ENCODE measurements at regions not wholly inside any gene's neighbourhood (a gene's known extent, or its start where the extent isn't known, plus 50 kb on each side); places are given as distances from the start of the nearest gene placed in this dataset.
"Not testable (repeated sequence)": the region's sequence is repeated elsewhere in the genome, so short reads cannot be mapped to it uniquely, and the experiment has no call there.

DNA sequence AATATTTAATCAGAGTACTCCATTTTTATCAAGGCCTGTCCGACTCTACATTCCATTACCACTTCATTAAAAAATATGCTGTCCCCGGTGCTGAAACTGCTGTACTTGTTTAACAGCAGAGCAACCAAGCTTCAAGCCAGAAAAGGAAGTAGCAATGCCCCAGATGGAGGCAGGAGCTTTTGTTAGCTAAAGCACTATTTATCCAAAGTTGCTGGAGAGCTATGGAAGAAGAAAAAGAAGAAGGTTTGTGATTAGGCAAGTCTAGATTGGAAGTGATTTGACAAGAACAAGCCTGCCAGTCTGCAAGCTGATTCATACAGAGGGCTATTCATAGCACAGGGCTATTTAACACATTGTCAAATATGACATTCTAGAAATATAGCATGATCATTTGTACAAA lies 160.9 kb upstream of the SPTLC3 start:
- DNase-seq (ENCODE audit: extremely low read depth, low read depth): no peak

DNA sequence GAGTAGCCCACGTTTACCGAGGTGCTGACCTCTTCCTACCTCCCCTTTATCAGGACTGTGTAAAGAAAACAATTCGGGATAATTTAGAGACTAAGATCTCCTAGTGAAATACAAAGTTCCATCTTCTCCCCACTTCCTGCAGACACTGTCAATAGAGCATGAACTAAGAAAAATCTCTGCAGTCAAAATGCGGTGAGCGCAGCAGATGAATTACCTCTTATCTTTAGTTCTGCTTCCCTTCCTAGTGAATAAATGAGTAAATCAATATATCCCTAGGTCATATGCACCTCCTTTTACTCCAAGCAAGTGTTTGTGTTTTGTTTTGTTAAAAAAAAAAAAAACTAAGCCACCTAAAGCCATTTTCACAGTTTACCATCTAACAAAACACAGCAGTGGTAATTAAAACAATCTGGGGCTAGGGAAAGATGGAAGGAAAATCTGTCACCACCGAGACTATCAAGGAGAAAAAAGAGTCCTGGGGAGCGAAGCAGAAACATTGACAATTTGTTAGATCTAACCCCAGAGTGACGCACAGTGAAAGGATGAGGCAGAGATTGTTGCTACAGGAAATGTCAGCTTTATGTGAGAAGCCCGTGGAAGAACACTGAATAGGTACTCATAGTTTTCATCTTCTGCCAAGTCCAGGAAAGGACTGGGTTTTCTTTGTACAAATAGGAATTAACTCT lies 159.4 kb upstream of the SPTLC3 start:
- no peak for DNase-seq (ENCODE audit: extremely low read depth, low read depth)

DNA sequence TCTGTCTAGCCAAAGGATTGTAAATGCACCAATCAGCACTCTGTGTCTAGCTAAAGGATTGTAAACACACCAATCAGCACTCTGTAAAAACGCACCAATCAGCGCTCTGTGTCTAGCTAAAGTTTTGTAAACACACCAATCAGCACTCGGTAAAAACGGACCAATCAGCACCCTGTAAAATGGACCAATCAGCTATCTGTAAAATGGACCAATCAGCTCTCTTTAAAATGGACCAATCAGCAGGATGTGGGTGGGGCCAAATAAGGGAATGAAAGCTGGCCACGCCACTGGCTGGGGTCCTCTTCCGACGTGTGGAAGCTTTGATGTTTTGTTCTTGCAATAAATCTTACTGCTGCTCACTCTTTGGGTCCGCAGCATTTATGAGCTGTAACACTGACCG lies 151.1 kb upstream of the SPTLC3 start:
- not testable (repeated sequence) for DNase-seq (ENCODE audit: extremely low read depth, low read depth)

DNA sequence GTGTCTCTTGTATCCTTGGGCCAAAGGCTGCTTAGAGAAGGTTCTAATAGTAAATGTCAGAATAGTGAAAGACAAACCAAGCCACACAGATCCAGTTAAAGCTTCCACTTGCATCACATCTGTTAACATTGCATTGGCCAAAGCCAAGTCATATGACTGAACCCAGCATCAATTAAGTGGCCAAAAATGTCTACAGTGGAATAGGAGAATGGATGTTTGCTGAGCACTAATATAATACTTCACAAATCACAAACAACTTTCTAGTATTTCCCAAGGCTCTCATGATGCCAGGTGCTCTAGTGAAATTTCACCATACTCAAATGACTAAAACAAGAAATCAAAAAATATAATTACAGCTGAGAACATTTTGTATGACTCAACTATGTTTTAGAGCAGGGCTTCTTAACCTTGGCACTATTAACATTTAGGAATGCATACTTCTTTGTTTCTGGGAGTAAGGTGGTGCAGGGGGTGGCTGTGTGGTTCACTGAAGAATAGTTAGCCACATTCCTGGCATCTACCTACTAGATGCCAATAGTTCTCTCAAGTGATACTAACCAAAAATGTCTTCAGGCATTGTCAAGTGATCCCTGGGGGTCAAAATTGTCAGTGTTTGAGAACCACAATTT lies 148.0 kb upstream of the SPTLC3 start:
- DNase-seq (ENCODE audit: extremely low read depth, low read depth): no peak

DNA sequence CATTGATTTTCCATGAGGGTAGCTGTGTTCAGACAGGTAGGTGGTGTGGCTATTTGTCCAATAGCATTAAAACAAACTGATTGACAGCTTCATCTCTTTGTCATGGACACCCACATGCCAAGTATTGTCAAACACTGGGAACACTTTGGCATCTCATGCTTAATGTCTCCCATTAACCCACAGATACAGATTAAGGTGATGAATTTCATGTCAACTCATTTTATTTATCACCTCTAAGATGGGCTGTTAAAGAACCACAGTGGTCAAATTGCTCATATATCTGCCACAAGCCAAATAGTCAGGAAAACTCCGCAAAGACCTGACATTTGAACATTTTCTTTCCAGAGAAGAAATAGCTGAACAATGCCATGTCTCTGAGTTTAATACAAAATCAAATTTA lies 139.1 kb upstream of the SPTLC3 start:
- DNase-seq (ENCODE audit: extremely low read depth, low read depth): no peak

DNA sequence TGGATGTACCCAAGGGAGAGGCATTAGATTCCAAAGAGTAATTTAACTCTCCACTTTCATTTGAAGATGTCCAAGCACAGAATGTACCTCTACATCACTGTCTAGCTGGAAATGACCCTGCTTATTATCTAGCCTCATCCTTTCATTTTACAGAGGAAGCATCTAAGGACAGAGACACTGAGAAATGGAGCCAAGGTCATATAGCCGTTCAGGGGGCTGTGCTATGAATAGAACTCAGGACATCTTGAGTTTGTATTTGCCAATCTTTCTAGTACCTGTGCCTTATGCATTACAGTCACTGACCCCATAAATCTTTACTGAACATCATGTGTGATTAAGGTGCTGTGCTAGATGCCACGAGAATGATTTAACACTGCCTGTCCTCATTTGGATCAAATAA lies 138.2 kb upstream of the SPTLC3 start:
- DNase-seq (ENCODE audit: extremely low read depth, low read depth): no peak

DNA sequence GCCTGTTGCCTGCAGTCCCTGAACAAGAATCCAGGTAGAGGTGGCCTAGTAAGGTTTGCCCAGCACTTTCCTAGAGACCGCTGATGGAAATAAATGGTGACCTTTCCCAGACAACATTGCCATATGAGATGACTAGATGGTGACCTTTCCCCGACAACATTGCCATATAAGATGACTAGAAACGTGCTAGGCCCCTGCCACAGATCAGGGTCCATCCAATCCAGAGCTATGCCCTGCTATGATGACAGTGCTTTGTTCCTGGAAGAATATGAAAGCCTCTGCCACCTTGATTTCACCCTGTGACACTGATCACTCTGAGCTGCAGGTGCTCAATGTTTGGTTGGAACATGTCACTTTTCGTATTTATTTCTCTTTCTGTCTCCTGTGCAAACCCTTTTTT lies 133.8 kb upstream of the SPTLC3 start:
- no peak for DNase-seq (ENCODE audit: extremely low read depth, low read depth)

DNA sequence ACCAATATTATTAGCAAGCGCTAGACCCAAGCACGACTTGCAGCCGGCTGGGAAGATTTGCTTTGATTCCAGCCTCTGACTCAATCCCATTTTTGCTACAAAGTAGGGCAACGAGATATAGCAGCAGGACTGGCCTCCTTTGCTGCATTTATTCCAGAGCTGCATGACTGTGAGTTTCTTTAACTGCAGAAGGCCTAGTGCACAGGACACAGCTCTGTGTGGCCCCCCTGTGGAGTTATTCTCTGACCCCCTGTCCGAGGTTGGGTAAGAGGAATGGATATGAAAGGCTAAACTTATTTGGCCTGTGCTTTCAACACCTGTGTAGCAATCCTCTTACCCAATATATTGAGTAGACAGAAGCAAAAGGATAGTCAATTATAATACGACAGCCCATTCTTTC lies 133.3 kb upstream of the SPTLC3 start:
- no peak for DNase-seq (ENCODE audit: extremely low read depth, low read depth)

DNA sequence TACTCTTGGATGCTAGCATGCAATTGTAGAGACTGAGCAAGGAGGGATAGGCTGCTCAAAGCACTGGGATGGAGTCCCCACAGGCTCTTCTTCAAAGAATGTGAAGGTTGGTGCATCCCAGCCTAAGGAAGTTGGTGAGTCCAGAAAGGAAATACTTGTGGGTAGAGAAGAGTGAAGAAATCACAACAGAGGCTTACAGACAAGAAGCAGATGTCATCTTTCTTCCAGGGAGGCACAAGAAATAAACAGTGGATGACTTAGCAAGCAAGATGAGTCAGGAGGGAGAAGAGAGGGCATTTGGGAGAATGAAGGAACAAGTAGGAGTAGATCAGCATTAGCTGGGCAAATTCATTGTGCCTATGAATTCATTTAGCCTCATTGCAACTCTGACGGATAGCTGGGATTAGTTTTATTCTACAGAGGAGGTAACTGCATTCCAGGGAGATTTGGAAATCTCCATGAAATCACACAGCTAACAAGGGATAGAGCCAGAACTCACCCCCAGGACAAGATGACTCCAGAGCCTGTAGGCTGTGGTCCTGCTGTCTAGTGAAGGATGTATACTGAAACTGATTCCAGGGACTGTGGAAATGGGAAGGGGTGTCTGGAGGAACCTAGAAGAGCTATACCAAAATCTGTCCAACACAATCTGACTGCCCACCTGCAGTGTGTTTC lies 125.8 kb upstream of the SPTLC3 start:
- no peak for DNase-seq (ENCODE audit: extremely low read depth, low read depth)

DNA sequence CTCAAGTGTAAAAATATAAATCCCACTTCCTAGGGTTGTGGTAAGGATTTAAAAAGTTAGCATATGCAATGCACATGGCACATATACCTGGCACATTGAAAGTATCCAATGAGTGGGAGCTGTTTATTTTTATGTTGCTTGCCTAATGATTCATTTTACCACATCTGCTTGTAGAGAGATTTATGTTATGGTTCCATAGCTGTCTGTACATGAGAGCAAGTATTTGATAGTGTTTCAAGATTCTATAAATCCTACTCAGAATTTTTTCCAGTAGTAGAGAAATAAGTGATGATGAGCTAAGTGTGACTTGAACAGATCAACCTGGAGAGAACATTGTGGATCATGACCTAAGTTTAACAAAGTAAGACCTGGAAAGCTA lies 125.3 kb upstream of the SPTLC3 start:
- DNase-seq (ENCODE audit: extremely low read depth, low read depth): no peak

DNA sequence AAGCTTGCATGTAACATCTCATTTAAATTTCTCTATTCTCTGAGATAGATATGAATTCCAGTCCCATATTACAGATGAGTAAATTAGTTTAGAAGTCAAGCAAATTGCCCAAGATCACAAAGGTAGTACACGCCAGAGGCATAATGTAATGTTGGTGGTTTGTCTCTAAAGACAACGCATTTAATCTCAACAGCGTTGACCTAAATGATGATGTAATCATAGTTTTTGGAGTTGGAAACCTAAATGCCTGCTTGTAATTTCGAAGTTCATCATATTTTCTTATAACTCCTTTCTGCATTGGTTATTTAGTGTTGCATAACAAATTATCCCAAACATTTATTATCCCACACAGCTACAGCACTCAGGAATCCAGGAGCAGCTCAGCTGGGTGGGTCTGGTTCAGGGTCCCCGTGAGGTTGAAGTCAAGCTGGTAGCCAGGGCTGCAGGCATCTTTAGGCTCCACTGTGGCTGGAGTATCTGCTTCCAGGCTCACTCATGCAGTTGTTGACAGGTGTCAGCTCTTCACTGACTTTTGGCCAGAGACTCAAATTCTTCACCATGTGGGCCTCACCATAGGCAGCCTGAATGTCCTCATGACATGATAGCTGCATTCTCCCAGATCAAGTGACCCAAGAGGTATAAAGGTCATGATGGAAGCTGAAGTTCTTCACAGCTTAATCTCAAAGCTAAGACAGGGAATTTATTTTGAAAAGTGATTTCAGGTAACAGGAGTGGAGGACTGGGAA lies 122.0 kb upstream of the SPTLC3 start:
- DNase-seq (ENCODE audit: extremely low read depth, low read depth): no peak

DNA sequence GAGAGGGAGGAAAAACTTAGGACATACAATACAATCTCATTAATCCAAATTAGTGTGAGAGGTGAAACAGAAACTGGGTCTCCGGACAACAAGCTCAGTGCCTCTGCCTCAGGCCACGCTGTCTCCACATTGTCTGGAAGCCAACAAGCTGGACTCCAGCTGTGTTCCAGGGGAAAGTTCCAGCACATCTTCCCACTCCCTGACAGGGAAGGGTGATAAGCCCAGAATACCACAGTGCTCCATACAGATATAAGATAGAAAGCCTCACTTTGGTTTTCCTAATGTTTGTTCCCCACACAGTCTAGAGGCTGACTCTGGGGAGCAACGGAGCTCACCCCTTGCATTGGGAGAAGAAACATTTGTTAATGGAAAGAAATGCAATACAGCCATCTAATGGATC lies 117.1 kb upstream of the SPTLC3 start:
- no peak for DNase-seq (ENCODE audit: extremely low read depth, low read depth)

DNA sequence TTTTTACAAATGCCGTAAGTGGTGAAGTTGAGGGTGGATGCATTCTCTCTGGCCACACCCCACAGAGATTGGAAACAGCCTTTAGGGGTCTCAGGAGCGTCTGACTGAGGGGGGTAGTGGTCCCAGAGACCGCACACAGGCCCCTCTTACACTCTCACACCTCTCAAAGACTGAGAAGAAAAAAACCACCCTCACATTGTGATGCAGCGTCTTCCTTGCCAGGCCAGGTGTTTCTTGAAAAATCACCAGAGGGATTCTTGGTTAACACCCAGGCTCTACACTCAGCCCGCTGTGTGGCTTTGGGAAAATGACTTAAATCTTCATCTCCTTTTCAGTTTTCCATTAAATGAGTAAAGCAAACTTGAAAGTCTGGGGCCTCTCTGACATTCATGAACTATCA lies 115.8 kb upstream of the SPTLC3 start:
- DNase-seq (ENCODE audit: extremely low read depth, low read depth): no peak

DNA sequence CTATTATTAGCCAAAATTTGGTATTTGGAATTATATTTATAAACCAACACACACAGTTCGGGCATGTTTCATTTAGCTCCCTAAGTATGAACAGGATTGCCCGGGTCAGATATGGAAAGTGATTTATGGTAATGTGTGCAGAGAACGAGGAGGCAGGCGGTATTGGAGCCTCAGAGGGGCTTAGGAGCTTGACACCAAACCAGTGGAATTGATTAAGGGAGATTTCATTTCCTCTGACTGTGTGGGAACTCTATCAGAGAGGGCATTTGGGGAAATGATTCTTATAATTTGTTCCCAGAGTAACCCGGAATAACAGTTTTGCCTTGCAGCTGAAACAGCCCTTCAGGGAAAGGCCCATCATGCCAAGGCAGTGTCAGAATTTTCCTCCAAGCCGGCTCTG lies 115.1 kb upstream of the SPTLC3 start:
- no peak for DNase-seq (ENCODE audit: extremely low read depth, low read depth)

DNA sequence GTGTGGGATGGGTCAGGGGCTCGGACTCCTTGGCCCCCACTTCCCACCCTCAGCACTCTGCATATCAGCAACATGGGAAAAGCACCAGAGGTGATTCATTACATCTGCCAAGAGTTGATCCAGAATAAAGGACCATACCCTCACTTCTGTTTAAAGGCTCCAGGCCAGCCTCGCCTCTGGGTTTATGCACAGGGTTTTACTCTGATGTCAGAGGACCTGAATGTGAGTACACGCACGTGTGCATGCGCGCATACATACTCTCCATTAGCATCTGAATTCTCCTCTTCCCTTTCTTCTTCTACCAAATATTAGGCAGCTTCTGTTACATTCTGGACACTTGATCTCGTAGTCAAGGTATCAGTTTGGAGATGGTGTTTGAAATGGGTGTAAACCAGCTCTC lies 114.7 kb upstream of the SPTLC3 start:
- DNase-seq (ENCODE audit: extremely low read depth, low read depth): no peak

DNA sequence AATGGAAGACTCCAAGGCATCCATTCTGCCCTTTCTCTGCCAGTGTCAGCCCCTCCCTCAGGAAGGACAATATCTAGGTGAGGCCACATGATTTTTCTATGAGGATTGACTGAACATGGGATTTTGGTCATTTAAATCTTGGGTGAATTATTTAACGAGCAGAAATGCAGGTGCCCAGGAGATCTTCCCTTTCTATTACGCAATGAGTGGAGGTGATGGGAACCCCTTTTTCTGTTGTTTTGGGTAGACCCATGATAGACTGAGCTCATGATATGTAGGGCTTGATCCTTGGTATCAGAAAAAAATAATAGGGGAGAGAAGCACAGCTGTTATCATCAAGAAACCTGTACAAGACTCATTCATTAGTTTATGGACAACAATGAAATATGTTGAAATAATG lies 112.6 kb upstream of the SPTLC3 start:
- no peak for DNase-seq (ENCODE audit: extremely low read depth, low read depth)

DNA sequence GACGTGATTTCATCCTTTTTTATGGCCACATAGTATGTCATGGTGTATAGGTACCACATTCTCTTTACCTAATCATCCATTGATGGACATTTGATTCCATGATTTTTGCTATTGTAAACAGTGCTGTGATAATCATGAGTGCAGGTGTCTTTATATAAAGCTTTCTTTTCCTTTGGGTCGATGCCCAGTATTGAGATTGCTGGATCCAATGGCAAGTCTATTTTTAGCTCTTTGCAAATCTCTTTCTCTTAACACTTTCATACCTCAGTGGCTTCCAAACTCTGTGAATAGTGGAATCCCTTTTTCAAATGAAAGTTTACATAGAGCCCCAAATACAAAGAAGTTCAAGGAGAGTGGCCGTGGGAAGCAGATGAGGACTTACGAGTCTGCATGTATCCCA lies 105.8 kb upstream of the SPTLC3 start:
- DNase-seq (ENCODE audit: extremely low read depth, low read depth): no peak

DNA sequence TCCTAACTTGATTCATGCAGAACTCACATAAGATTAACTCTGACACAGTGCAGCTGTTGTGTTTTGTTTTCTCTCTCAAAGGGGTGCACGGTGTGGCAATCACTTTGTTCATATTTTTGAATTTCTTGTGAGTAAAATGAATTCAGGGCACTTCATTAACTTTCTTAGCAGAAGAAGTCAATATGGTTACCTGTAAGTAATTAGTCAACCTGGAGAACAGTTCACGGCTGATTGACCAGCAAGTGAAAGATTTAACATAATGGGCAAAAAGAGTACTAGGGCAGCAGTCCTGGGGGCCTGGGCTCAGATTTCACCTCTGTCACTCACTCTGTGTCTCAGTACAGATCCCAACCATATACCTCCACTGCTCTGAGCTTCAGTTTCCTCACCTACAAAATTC lies 102.4 kb upstream of the SPTLC3 start:
- DNase-seq (ENCODE audit: extremely low read depth, low read depth): no peak

DNA sequence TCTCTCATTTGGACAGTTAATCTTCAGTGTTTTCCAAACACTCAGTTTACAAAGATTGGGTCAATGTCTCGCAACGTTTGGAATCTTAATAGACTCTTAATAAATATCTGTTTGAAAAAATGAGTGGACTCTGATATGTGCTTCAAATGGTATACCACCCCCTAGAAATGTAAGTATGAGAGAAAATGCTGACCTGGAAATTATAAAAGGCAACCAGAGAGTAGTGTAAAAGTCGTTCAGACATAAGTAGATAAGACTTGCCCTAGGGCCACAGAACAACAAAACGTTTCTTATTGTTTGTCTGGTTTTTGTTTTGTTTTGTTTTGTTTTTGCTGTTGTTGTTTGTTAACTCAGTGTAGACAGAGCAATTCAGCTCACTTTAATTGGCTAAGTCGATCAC lies 97.4 kb upstream of the SPTLC3 start:
- no peak for DNase-seq (ENCODE audit: extremely low read depth, low read depth)

DNA sequence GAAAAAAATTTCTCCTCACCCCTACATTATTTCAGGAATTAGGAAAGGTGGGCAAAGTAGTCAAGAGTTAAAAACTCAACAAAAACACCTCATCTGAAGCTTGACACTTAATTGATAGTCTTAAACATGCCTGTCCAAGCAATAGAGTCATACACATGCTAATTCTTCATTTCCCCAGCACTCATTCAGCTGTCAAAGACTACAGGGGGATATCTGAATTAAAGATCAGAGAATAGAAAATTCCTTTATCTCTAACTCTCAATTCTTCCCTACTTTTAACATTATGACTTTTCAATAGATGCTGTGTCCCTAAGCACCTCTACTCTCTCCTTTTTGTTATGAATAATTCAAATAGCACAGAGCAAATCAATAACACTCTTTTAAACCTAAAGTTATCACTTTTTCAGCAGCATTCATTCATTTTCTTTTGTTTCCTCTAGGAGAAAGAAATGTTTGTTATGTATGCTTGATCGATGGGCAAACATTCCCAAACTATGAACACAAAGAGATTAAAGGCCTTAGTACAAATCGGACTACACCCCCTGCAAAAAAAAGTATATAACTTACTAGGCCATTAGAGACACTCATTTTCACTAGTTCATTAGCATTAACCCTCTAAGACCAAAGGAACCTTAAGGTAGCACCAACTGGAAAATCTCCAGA lies 94.9 kb upstream of the SPTLC3 start:
- DNase-seq (ENCODE audit: extremely low read depth, low read depth): no peak

DNA sequence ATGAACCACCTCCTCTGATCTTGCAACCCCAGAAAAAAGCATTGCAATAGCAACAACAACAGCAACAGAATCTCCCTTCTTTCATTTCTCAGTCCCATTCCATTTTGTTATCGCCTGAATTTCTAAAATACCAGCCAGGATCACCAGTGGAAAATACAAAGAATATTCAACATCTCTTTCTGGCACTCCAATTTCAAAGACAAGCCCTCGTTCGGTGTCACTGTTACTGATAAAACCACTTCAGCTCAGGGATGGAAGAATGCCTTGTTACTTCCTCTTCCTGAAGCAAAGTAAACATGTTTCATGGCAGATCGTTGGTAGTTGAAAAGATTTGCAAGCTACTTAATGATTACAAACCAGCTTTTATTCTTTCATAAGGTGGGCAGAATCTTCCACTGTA lies 94.0 kb upstream of the SPTLC3 start:
- no peak for DNase-seq (ENCODE audit: extremely low read depth, low read depth)

All from NCI-H460 (cell line).